Renal pelvis (tissue), 1 donor: ENCODE measurements at regions not wholly inside any gene's neighbourhood (a gene's known extent, or its start where the extent isn't known, plus 50 kb on each side); places are given as distances from the start of the nearest gene placed in this dataset.

Experiments
- DNase-seq: peaks from one replicate; pipeline ENCODE4 v3.0.0-alpha.2; 2013

DNA sequence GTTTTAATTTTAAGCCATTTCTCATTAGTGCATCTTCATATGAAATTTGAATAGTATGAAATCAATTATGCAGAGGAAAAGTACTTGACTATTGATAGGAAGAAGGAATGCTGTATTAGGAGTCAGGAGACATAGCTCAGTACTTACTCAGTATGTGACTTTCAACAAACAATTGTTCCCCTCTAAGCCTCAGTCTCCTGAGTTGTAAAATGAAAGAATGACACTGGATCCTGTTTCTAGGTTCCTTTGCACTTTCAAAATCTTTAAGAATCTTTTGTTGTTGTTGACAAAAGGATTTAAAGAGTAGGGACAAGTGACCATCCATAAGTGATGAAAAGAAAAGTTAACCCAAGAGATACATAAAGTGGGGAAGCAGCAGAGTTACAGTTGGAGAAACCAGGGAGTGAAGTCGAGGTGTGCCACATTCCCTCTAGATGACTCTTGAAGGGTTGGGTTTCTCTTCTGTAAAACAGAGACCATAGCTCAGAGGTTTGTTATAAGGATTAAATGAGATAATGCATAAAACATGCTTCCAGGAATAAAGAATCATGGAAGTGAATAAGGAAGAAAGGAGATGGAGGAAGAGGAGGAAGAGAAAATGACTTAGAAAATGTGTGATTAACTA lies 105.7 kb upstream of the KCNJ15 start:
- no peak for DNase-seq

DNA sequence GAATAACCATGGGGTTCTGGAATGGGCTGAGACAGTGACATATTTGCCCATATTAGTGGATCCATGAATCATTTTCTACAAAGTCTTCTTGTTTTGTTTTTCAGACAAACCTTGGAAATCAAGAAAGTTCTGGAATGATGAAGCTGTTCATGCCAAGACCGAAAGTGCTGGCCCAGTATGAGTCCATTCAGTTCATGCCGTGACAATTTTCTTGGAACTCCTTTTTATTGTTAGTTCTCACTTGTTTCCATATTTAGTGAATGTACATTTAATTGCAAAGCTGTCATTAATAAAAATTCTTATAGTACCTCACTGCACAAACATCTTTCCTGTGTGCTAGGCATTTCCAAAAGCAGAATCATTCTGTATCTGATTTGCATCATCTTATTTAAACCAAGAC lies 100.6 kb upstream of the KCNJ15 start:
- no peak for DNase-seq

DNA sequence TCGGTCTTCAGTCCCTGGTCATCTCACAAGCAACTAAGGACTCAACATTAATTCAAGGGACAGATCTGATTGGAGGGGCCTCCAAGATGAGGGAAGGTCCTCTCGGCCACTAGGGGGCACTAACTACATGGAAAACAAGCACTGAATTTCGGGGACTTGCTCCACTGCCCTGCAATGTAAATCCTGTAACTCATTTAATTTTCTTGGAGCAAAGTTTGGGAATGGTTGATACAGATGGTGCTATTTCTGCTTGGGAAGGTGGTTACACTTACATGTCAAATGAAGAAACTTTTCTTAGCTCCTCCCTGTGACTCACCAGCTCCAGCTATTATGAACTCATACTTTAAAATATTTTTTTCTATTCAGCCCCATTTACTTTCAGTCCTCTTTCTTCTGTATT lies 97.4 kb upstream of the KCNJ15 start:
- peak; percentile 71 for DNase-seq

DNA sequence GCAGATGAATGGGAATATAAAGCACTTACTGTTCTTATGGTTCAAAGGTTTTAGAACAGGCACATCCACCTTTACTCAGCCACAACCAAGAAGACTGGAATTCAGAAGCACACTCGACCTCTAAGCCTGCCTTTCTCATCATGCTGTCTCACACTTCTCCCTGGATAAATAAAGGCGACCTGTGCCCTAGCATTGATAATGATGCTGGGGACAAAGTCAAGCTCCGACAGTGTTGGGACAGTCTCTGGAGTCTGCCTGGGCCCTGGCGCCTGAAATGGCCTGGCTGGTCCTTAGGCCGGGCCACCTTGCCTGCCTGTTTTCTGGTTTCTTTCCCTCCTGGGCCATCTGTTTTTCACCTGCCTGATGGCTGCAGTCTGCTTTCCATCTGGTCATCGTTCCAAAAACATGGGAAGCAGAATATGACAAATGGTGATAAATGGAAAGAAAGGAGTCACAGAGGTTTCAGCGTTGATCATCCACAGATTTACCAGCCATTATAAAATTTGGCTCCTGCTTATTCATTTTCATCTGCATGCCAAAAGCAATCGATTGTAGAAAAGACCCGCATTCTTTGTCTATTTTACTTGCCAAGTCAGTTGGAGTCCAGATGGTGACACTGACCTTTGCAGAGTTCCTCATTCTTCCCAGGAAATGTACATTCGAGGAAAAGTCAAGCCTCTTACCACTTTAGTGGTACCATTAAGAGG lies 91.2 kb upstream of the KCNJ15 start:
- no peak for DNase-seq

DNA sequence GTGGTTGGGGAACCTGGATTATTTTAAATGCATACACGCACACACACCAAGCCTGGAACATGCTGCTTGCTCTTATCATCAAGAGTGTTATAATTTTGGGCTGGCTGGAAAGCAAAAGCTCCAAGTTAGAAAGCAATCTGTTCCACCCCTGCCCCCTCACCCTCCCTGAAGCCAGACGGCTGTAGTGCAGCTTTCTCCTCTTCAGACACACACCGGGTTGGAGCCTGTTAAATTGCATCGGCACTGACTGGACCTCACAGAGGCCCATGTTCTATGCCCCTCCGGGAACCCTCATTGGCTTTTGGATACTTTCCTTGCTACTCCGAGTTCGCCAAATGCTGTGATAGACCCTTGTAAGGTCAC lies 90.6 kb upstream of the KCNJ15 start:
- no peak for DNase-seq

DNA sequence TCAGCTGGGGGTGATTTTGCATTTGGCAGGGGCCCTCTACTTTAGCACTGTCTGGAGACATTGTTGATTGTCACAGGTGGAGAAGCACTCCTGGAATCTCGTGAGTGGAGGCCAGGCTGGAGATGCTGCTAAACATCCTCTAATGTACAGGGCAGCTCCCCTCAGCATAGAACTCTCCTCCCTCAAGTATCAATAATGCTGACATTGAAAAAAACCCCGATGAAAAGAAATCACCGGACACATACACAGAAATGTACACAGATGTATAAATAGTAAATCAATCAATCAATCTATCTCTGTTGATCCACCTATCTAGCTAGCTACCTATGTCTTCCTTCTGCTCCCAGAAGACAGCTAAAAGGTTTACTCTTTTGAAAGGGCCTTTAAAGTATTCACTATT lies 89.4 kb upstream of the KCNJ15 start:
- no peak for DNase-seq

DNA sequence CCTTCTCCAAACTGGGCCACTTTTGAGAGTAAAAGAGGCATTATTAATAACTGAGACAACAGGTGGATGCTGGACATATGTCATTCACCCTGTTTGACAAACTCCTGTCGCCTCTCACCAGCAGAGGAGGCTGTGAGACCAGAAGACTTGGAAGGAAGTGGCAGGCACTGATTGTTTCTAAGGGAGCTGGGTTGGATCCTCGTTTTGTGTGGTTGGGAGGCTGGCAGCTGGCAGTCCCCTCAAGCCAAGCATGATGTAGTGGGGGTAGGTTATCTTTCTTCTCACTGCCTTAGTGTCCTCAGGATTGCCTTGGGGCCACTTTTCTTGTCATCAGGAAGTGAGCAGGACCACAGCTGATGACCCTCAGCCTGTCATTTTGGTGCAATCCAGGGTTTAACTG lies 86.5 kb upstream of the KCNJ15 start:
- DNase-seq, result no peak

DNA sequence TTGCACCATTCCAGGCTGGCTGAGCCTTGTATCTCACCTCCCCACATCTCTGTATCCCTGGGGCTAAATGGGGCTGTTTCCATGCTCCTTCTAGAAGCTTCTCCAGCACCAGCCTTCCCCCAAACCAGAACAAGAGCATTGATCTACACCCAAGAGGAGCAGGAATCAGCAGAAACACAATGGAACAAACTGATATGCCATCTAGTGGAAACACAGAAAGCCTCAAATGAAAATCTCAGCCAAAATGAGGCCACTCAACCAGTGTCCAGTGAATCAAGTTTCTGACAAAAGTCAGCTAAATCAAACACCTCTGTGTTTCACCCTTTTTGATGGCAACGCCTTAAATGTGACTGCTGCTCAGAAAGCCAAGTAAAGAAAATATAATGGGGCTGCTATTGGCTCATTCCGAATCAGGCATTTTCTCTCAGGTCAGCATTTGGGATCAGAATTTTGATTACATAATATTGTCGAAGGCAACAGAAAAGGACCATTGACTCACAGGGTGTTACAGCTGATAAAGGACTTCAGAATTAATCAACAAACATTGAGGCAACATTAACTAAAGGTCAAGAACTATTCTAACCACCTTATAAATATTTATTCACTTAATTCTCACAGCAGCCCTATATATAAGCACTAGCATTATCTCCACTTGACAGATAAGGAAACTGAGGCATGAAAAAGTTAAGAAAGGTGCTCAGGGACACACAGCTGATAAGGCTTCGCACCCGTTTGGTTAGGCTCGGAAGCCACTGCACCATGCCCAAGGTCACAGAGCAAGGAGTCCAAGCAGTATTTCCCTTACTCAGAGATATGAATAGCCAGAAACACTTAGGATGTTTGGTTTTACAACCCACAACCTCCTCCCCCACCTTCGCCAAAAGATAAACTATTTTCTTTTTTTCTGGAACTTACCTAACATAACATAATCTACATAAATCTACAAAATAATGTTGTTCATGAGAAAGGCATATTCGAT lies 85.8 kb upstream of the KCNJ15 start:
- no peak for DNase-seq

DNA sequence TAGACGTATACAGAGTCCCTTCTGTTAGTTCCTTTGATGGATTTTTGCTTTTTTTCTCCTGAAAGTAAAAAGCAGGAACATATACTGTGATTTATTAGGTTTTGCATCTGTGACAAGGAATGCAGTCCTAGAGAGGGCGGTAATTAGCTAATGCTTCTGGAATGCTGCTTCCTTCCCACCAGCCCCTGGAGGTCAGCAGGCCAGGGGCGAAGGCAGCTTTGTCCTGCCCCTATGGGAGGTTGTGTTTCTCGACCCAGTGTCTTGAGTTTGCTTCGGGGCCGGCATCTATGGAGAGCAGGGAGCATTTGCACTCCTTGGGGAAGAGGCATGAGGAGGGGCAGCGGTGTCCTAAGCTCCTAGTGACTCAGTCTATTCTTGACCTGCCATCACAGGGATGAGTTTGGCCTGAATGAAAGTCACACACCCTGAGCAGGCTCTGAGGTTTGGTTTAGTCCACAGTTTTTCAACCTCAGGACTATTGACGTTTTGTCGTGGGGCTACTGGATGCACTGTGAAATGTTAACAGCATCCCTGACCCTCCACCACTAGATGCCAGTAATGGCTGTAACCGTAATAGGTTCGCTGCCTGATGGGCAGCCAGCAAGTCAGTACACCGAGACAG lies 85.0 kb upstream of the KCNJ15 start:
- peak; percentile 72 for DNase-seq

DNA sequence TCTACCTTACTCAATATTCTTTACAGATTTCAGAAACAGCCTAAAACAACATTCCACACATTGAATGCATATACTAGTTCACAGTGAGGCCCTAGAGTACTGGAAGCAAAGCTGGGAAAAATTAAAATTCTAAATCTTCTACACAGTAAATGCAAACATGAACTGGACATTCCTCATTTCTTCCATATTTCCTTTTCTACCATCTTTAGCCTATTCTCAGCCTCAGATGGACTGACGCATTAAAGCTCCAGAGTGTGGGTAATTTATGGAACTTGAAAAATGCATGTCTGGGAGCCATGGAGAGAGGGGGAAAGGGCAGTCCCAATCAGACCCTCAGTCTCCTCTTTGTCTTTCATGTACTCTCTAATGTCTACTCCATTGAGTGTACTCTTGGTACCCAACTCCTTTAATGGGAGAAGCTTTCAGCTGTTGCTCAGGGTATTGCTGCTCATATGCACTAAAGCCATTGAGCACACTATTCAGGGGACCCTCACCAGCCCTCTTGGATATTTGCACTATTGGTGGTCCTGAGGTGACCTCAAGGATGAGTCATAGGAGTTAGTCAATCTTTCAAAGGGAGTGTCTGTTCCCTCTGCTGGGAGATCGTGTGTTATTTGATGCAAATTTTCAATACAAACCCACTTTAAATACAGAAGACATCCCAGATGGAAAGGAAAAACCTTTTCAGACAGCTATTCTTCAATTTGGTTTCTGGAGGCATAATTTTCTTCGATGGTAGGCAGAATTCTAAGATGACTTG lies 83.3 kb upstream of the KCNJ15 start:
- DNase-seq, result no peak

DNA sequence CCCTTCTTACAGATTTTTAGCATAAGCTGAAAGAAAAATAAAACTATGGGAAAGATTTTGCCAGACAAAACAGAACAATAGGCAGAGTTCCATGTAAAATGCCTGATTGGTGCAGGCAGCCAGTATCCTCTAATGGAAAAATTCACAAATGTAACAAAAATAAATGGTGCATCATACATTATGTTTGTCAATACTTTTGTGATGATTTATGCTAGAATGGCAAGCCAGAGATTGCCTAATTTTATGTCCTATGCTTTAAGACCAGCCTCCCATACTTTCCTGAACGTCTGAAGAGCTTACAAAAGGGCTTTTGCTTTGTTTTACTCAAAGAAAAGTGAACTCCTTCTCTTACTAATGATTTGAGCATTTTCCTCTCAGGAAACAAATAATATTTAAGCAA lies 81.5 kb upstream of the KCNJ15 start:
- DNase-seq, result no peak

DNA sequence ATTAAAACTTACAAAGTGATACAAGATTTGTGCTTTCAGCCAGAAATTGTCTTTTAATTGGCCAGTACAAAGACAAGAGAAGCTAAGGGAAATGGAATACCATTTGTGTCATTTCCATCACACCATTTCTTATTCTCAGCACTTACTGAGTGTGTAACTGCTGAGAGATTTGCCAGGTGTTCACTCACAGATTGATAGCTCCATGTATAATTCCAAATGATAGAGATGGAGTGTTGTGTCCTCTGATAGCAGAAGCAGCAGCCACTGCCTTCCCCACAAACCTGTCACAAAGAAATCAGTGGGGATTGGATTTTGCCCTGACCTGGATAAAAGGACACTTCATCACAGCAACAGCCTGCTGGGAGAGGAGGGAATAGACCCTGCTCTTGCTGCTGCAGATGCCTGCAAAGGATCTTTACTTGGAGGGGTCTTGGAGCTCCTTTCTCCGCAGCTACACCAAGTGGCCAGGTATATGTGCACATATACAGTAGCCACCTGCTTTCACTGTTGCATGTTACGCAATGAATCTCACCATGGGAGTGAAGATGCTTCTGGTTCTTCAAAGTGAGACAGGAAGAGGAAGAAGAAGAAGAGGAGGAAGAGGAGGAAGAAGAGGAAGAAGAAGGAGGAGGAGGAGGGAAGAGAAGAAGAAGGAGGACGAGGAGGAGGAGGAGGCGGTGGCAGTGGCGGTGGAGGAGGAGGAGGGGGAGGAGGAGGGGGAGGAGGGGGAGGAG lies 78.7 kb upstream of the KCNJ15 start:
- DNase-seq, result no peak

DNA sequence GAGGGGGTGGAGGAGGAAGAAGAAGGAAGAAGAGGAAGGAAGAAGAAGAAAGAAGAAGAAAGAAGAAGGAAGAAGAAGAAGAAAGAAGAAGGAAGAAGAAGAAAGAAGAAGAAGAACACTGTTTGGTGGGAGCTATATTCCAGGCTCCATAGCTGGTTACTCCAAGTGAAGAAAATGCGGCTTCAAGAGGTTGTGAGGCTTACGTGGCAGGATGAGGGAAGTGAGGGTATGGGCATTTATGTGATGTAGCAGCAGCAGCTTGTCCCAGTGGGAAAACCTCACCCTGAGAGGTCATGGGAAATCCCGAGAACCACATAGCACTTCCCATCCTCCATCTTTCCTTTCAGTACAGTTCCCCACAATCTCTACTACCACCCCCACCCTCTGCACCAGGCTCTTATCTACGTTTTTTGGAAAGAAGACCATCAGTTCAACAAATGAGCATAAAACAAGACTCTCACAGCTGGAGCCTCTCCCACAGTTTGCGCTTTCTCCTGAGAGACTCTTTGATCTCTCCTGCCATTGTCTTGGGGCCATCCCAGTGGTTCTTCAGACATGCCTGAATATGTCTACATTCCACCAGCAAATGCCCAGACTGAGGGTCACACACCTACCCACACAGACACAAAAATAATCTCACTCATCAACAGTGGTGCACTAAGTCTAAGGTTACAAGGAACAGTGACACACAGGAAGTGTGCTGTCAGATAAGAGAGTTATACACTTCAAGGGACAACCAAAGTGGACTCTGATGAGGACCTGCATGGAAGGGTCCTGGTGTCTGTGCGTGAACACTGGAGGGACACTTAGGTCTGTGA lies 77.9 kb upstream of the KCNJ15 start:
- no peak for DNase-seq

DNA sequence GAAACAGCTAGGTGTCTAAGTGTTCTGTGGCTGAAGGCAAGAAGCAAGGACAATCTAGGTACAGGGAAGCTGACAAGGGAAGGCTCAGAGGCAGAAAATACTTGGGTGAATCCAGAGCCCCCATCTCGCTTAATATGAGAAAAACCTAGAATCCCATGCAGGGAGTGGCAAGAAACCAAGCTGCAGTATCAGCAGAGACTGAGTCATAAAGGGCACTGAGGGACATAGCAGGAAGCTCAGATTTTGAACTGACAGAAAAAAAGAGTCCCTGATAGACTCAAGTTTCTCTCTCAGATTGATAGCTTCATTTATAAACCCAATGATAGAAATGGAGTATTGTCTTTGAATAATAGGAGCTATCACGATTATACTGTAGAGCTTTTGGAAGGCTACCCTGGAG lies 77.3 kb upstream of the KCNJ15 start:
- DNase-seq, result no peak

DNA sequence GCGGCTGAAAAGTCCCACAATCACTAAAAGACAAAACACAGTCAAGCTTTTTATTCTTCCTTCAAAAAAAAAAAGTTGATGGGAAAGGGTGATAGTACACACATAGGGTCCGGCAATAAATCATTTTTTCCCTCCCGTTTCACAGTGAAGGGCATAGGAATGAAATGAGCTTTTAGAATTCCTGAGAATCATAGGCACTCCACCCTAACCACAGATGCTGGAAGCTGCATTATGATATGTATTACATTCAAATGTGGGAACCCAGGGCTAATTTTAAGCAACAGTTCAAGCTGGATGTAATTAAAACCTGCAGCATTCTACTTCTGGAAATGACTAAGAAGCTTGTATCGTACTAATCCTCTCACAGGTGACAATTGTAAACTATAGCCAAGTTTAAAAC lies 75.7 kb upstream of the KCNJ15 start:
- no peak for DNase-seq

DNA sequence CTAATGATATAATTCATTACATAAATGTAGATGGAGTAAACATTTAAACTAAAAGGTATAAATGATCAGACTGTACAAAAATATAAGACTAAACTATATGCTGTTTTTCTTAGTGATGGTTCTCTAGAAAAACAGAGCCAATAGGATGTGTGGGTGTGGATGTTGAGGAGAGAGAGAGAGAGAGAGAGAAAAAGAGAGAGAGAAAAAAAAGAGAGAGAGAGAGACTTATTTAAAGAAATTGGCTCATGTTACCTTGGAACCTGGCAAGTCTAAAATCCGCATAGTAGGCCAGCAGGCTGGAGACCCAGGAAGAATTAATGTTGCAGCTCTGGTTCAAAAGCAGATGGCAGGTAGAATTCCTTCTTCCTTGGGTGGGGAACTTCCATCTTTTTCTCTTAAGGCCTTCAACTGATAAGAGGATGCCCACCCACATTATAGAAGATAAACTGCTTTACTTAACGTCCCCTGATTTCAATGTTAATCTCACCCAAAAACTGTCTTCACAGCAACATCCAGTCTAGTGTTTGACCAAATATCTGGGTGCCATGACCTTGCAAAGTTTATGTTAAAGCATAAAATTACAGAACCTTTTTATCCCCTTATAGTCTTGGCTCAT lies 74.3 kb upstream of the KCNJ15 start:
- DNase-seq, result no peak

DNA sequence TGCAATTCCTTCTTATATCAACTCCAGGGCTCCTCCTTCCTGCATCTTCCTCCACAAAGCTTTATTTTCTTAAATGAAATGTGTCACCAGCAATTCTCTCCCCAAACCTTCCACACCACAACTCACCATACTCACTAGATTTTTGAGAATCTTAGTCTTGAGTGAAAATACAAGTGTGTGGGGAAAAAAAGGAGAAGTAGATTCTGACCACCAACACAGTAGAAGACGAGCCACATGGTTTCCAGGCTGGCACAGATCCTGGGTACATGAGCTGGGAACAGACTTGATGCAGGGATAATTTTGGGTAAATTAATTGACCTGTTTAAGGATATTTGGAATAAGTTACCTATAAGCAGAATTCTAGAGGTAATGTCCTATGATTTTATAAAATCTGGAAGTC lies 72.8 kb upstream of the KCNJ15 start:
- DNase-seq, result no peak

DNA sequence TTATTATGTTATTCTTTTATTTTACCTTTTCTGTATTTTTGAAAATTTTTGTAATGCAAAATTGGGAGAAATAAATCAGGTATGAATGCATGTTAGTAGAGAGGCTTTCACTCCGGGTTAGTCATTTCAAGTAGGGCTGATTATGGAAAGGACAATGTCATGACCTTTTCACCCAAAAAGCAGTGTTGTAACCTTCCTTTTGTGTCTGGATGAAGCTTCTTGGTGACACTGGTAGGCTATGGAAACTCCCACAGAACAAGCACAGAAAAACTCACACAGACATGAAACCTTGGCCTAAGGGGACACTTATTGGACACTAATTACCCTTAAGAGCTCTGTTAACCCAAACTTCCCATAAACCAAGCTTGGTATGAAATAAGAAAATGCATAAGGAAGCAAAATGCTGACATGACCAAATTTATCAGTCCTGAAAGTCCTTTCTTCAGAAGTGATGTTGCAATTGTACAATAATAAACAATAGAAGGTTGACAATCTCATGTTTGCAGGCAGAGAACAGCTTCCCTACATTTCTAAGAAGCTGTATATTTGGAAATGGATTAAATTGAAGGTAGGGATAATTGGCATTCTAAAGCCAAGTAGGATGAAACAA lies 70.0 kb upstream of the KCNJ15 start:
- no peak for DNase-seq

DNA sequence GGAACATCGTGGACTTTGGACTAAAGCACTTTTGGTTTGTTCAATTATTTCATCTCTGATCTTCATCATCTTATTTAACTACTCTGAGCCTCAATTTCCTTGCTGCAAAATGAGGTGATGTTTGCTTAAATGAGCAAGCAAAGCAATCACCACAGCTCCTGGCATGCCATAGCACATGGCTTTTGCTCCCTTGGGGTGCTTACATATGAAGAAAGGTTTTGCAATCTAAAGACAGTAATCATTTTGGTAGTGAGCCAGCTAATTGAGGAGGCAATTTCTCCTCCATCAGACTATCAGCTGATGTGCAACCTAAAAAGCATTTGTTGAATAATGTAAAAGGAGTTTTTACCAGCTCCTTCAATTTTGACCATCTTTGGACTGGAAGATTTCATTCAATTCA lies 68.8 kb upstream of the KCNJ15 start:
- DNase-seq, result no peak
